PC-3 (cell line): ENCODE measurements at regions not wholly inside any gene's neighbourhood (a gene's known extent, or its start where the extent isn't known, plus 50 kb on each side); places are given as distances from the start of the nearest gene placed in this dataset.

Experiments used
- EZH2 ChIP-seq: fragments of 300-600 bp; sonication (generic); IDR thresholded peaks from one replicate; pipeline ENCODE4 v1.6.1; 2017; ENCODE audit warnings: antibody characterized with exemption, mild to moderate bottlenecking, low read length; ENCODE audit not compliant: unreplicated experiment
- TF ChIP-seq, protein P1 (sequence below): fragments of 300-600 bp; sonication (generic); conservative IDR thresholded peaks from 2 replicates; pipeline ENCODE4 v1.5.1; 2017; ENCODE audit warnings: antibody characterized with exemption, low read depth, mild to moderate bottlenecking, low read length

- TF ChIP-seq, protein P1, sequence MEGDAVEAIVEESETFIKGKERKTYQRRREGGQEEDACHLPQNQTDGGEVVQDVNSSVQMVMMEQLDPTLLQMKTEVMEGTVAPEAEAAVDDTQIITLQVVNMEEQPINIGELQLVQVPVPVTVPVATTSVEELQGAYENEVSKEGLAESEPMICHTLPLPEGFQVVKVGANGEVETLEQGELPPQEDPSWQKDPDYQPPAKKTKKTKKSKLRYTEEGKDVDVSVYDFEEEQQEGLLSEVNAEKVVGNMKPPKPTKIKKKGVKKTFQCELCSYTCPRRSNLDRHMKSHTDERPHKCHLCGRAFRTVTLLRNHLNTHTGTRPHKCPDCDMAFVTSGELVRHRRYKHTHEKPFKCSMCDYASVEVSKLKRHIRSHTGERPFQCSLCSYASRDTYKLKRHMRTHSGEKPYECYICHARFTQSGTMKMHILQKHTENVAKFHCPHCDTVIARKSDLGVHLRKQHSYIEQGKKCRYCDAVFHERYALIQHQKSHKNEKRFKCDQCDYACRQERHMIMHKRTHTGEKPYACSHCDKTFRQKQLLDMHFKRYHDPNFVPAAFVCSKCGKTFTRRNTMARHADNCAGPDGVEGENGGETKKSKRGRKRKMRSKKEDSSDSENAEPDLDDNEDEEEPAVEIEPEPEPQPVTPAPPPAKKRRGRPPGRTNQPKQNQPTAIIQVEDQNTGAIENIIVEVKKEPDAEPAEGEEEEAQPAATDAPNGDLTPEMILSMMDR: no peak
- TF ChIP-seq EZH2: no peak
Observed at GRCh38 chr2:171608168-171608567, 79.1 kb upstream of the DYNC1I2 start.
